ENCODE measurements at regions not wholly inside any gene's neighbourhood (a gene's known extent, or its start where the extent isn't known, plus 50 kb on each side); places are given as distances from the start of the nearest gene placed in this dataset.

DNA sequence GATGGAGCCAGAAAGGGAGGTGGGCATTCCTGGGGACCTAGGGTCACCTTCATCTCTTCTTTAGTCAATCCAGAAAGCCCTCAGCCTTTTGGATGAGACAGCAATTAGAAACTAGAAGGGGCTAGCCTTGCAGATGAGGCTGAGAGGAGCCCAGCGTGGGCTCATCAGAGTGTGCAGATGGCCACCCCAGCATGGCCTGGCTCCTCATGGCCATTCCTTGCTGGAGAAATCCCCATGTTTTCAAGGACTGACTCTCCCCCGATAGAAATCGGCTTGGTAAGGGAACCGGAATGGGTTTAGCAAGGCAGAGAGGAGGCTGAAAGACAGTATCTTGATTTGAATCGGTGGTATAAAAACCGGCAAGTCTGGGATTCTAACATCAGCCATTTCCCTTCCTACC lies 274.6 kb downstream of the BUD13 start:
- no peaks in the 10 kb centered on the region for H3K79me2 ChIP-seq (ENCODE audit: control insufficient read depth, low read length)
- no peaks in the 10 kb centered on the region for H3K27me3 ChIP-seq (ENCODE audit: control insufficient read depth, low read length)
- no peak overlapping the region for H3K27ac ChIP-seq (ENCODE audit: low read depth, low read length)
- H3F3A ChIP-seq (ENCODE audit: control insufficient read depth, insufficient read depth), result no peaks in the 10 kb centered on the region
- no peak overlapping the region for H3K4me2 ChIP-seq (ENCODE audit: low read length)
- H3K9me2 ChIP-seq (replicated peaks; ENCODE audit: control insufficient read depth, low read length), result no peaks in the 10 kb centered on the region
- H3K4me3 ChIP-seq (ENCODE audit: low read length), result no peak overlapping the region
- H3K36me3 ChIP-seq (ENCODE audit: control insufficient read depth, low read length), result no peaks in the 10 kb centered on the region
- TF ChIP-seq, protein P1, sequence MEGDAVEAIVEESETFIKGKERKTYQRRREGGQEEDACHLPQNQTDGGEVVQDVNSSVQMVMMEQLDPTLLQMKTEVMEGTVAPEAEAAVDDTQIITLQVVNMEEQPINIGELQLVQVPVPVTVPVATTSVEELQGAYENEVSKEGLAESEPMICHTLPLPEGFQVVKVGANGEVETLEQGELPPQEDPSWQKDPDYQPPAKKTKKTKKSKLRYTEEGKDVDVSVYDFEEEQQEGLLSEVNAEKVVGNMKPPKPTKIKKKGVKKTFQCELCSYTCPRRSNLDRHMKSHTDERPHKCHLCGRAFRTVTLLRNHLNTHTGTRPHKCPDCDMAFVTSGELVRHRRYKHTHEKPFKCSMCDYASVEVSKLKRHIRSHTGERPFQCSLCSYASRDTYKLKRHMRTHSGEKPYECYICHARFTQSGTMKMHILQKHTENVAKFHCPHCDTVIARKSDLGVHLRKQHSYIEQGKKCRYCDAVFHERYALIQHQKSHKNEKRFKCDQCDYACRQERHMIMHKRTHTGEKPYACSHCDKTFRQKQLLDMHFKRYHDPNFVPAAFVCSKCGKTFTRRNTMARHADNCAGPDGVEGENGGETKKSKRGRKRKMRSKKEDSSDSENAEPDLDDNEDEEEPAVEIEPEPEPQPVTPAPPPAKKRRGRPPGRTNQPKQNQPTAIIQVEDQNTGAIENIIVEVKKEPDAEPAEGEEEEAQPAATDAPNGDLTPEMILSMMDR (IDR thresholded peaks at IDR 0.05; ENCODE audit: low read depth, low read length, poor library complexity, severe bottlenecking), result no peak
- TF ChIP-seq EZH2phosphoT487 (IDR thresholded peaks at IDR 0.05; ENCODE audit: borderline replicate concordance, low read length), result no peak
- H3K9me3 ChIP-seq (ENCODE audit: control insufficient read depth, insufficient read depth, low read length), result no peaks in the 10 kb centered on the region
- H3K4me1 ChIP-seq (ENCODE audit: control insufficient read depth, low read length), result no peaks in the 10 kb centered on the region
- no peaks in the 10 kb centered on the region for H4K20me1 ChIP-seq (ENCODE audit: control insufficient read depth, insufficient read depth, low read depth, low read length)

DNA sequence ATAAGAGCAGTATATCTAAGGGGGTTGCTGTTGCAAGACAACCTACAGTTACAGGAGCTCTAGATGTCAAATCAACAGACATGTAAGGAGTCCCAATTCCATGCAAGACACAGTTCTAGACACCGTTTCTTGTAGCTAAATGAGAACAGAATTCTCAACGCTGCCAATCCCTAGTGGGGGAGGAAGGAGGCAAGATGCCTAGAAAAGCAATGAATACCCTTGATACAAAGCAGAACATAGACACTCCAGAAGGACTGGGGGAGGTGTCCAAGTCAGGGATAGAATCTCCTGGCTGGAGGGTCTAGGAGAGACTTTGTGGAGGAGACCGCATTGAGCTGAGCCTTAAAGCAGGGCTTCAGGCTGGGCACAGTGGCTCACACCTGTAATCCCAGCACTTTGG lies 280.2 kb downstream of the BUD13 start:
- H3K4me2 ChIP-seq (ENCODE audit: low read length), result no peak overlapping the region
- H4K20me1 ChIP-seq (ENCODE audit: control insufficient read depth, insufficient read depth, low read depth, low read length), result no peaks in the 10 kb centered on the region
- H3K9me3 ChIP-seq (ENCODE audit: control insufficient read depth, insufficient read depth, low read length), result no peaks in the 10 kb centered on the region
- no peaks in the 10 kb centered on the region for H3K36me3 ChIP-seq (ENCODE audit: control insufficient read depth, low read length)
- peaks cover 6% of the 10 kb centered on the region for H3K27me3 ChIP-seq (ENCODE audit: control insufficient read depth, low read length)
- H3K4me3 ChIP-seq (ENCODE audit: low read length), result no peak overlapping the region
- H3K79me2 ChIP-seq (ENCODE audit: control insufficient read depth, low read length), result no peaks in the 10 kb centered on the region
- H3K9me2 ChIP-seq (replicated peaks; ENCODE audit: control insufficient read depth, low read length), result no peaks in the 10 kb centered on the region
- no peak for TF ChIP-seq EZH2phosphoT487 (IDR thresholded peaks at IDR 0.05; ENCODE audit: borderline replicate concordance, low read length)
- TF ChIP-seq, protein P1 (IDR thresholded peaks at IDR 0.05; ENCODE audit: low read depth, low read length, poor library complexity, severe bottlenecking), result no peak
- no peaks in the 10 kb centered on the region for H3K4me1 ChIP-seq (ENCODE audit: control insufficient read depth, low read length)
- no peak overlapping the region for H3K27ac ChIP-seq (ENCODE audit: low read depth, low read length)
- H3F3A ChIP-seq (ENCODE audit: control insufficient read depth, insufficient read depth), result no peaks in the 10 kb centered on the region

DNA sequence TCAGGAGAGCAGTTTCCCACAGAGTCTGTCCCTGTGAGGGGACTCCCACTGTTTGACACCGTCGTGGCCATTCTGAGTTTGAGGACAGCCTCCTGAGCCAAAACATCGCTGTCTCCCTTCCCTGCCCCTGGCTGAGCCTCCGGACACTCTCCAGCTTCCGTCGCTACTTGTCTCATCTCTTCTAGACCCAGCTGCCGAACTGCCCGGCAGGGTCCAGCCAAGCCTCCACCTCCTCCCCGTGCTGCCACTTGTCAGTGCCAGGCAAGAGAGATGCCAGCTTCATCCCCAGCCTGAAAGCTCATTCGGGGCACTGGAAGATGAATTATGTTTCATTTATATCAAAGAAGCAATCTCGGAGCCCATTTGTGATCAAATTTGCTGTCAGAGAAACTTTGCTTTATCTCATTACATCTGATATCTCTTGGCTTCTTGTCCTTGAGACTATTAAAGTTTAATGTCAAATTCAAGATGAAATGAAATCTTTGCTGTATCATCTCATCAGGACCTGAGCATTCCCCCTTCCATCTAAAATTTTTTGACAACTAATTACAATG lies 283.9 kb downstream of the BUD13 start:
- Histone ChIP-seq H3K4me1 (ENCODE audit: control insufficient read depth, low read length) (no peaks in the 10 kb centered on the region), H3K27ac (ENCODE audit: low read depth, low read length) (no peak overlapping the region), H3K27me3 (ENCODE audit: control insufficient read depth, low read length) (peaks cover 13% of the 10 kb centered on the region)

More for the DNA sequence above, 283.9 kb downstream of the BUD13 start:
- H3K36me3 ChIP-seq (ENCODE audit: control insufficient read depth, low read length), result no peaks in the 10 kb centered on the region
- no peak overlapping the region for H3K4me2 ChIP-seq (ENCODE audit: low read length)
- TF ChIP-seq, protein P1 (IDR thresholded peaks at IDR 0.05; ENCODE audit: low read depth, low read length, poor library complexity, severe bottlenecking), result no peak
- TF ChIP-seq EZH2phosphoT487 (IDR thresholded peaks at IDR 0.05; ENCODE audit: borderline replicate concordance, low read length), result no peak
- no peaks in the 10 kb centered on the region for H3K9me2 ChIP-seq (replicated peaks; ENCODE audit: control insufficient read depth, low read length)
- no peaks in the 10 kb centered on the region for H3K79me2 ChIP-seq (ENCODE audit: control insufficient read depth, low read length)
- no peaks in the 10 kb centered on the region for H4K20me1 ChIP-seq (ENCODE audit: control insufficient read depth, insufficient read depth, low read depth, low read length)
- H3K9me3 ChIP-seq (ENCODE audit: control insufficient read depth, insufficient read depth, low read length), result no peaks in the 10 kb centered on the region
- H3K4me3 ChIP-seq (ENCODE audit: low read length), result no peak overlapping the region
- H3F3A ChIP-seq (ENCODE audit: control insufficient read depth, insufficient read depth), result no peaks in the 10 kb centered on the region

Measured in DOHH2 (cell line).